ENCODE measurements at regions not wholly inside any gene's neighbourhood (a gene's known extent, or its start where the extent isn't known, plus 50 kb on each side); places are given as distances from the start of the nearest gene placed in this dataset.

DNA sequence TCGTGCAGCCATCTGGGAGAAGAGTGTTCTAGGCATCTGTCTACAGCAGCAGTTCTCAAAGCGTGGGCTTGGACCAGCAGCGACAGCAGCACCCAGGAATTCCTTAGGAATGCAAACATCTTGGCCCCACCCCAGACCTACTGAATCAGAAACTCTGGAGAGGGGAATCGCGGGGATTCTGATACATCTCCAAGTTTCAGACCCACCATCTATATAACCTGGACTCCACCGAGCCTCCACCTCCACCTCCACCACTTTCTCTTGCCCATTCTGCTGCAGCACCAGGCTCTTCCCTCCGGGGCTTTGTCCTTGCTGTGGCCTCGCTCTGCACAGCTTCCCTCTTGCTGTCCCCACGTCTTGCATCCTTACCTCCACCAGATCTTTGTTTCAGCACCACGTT is 256.4 kb downstream of the BCL2 start:
- intact Hi-C loops (cut with micrococcal nuclease; ENCODE audit: unreplicated experiment) (no loop called here), in situ Hi-C loops (cut with HindIII; ENCODE audit: extremely low pct_ligation_motif_present, low pct_unique_long_range_greater_than_20kb) (no loop called here)
- Histone ChIP-seq H3K27ac (ENCODE audit: extremely low read length, insufficient read depth, low read length) (no peak overlapping the region), H3K4me1 (ENCODE audit: insufficient read depth, low read length) (no peaks in the 10 kb centered on the region), H3K9me3 (ENCODE audit: low read length) (no peaks in the 10 kb centered on the region), H3K9ac (ENCODE audit: insufficient read depth, low read depth, low read length) (no peak overlapping the region), H3K4me2 (ENCODE audit: low read depth, low read length) (no peak overlapping the region), H3K27me3 (ENCODE audit: control insufficient read depth in 1 of 2, insufficient read depth in 2 of 2, low read length in 2 of 2) (peaks cover 0 to 2% of the 10 kb centered on the region in 2 experiments; a peak in 2 of 5 replicates), H2AFZ (ENCODE audit: low read length) (no peak overlapping the region), H4K20me1 (ENCODE audit: insufficient read depth, low read length) (no peaks in the 10 kb centered on the region), H3K4me3 (replicated peaks in 1 of 3; ENCODE audit: insufficient read depth in 1 of 3, low read depth in 2 of 3, low read length in 3 of 3) (no peak overlapping the region), H3K79me2 (ENCODE audit: insufficient read depth, low read length) (no peaks in the 10 kb centered on the region), H3K36me3 (replicated peaks in 1 of 2; ENCODE audit: control insufficient read depth in 1 of 2, insufficient read depth in 2 of 2, low read length in 2 of 2) (no peaks in the 10 kb centered on the region)
- no peak for DNase-seq (ENCODE audit: low spot score)
- TF ChIP-seq, protein P1, sequence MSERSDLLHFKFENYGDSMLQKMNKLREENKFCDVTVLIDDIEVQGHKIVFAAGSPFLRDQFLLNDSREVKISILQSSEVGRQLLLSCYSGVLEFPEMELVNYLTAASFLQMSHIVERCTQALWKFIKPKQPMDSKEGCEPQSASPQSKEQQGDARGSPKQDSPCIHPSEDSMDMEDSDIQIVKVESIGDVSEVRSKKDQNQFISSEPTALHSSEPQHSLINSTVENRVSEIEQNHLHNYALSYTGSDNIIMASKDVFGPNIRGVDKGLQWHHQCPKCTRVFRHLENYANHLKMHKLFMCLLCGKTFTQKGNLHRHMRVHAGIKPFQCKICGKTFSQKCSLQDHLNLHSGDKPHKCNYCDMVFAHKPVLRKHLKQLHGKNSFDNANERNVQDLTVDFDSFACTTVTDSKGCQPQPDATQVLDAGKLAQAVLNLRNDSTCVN (CRISPR knock-in tag; IDR thresholded peaks at IDR 0.05; ENCODE audit: borderline replicate concordance): no peak
- TF ChIP-seq MYNN (CRISPR knock-in tag; IDR thresholded peaks at IDR 0.05; ENCODE audit: low read depth) (no peak), ZNF879 (CRISPR knock-in tag; IDR thresholded peaks at IDR 0.05) (no peak), ARNT (IDR thresholded peaks at IDR 0.05) (no peak), KLF15 (CRISPR knock-in tag; IDR thresholded peaks at IDR 0.05; ENCODE audit: borderline replicate concordance) (no peak), YY1 (IDR thresholded peaks at IDR 0.05; ENCODE audit: insufficient read depth, insufficient replicate concordance, low read depth, low read length) (no peak), ZNF335 (CRISPR knock-in tag; IDR thresholded peaks at IDR 0.05) (no peak)
- TF ChIP-seq, protein P2, sequence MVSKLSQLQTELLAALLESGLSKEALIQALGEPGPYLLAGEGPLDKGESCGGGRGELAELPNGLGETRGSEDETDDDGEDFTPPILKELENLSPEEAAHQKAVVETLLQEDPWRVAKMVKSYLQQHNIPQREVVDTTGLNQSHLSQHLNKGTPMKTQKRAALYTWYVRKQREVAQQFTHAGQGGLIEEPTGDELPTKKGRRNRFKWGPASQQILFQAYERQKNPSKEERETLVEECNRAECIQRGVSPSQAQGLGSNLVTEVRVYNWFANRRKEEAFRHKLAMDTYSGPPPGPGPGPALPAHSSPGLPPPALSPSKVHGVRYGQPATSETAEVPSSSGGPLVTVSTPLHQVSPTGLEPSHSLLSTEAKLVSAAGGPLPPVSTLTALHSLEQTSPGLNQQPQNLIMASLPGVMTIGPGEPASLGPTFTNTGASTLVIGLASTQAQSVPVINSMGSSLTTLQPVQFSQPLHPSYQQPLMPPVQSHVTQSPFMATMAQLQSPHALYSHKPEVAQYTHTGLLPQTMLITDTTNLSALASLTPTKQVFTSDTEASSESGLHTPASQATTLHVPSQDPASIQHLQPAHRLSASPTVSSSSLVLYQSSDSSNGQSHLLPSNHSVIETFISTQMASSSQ (IDR thresholded peaks at IDR 0.05; ENCODE audit: low read depth): no peak
- TF ChIP-seq, protein P2 (CRISPR knock-in tag; IDR thresholded peaks at IDR 0.05; ENCODE audit: borderline replicate concordance): no peak
- TF ChIP-seq, protein P3, sequence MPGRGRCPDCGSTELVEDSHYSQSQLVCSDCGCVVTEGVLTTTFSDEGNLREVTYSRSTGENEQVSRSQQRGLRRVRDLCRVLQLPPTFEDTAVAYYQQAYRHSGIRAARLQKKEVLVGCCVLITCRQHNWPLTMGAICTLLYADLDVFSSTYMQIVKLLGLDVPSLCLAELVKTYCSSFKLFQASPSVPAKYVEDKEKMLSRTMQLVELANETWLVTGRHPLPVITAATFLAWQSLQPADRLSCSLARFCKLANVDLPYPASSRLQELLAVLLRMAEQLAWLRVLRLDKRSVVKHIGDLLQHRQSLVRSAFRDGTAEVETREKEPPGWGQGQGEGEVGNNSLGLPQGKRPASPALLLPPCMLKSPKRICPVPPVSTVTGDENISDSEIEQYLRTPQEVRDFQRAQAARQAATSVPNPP (CRISPR knock-in tag; IDR thresholded peaks at IDR 0.05): no peak
- ChIA-PET CTCF (ENCODE audit: low intra/inter-chr PET ratio, low total read pairs) (no interaction called here), POLR2A (no interaction called here)
- 35% methylated on average over 8 of the region's 10 CpGs for WGBS (ENCODE audit: low lambda C conversion rate)
- BruUV-seq (replicated peaks): no TSS peak
- no peak for FAIRE-seq
- ATAC-seq: no peak

Measured in HepG2 (cell line).